Naive B cell (primary cell): ENCODE measurements at regions not wholly inside any gene's neighbourhood (a gene's known extent, or its start where the extent isn't known, plus 50 kb on each side); places are given as distances from the start of the nearest gene placed in this dataset.
A peak's percentile ranks its signal among the peaks of the same experiment; 100 is the strongest.

ENCODE experiments used
- ATAC-seq, 2 donors: fragments of 150-1000 bp; cut with Tn5 transposase; 2 replicates each; pipeline ENCODE4 v1.10.0; 2021; ENCODE audit warnings: low read depth in 2 of 2, mild to moderate bottlenecking in 2 of 2, moderate library complexity in 2 of 2
- DNase-seq: peaks from one replicate; pipeline ENCODE4 v3.0.0; 2022
- H3K27ac Mint-ChIP-seq, 6 donors: one replicate each; pipeline ENCODE4 v1.8.0; 2020 to 2022; ENCODE audit warnings: mild to moderate bottlenecking in 6 of 6, mixed read lengths in 6 of 6, moderate library complexity in 5 of 6, inconsistent platforms in 2 of 6
- H3K27me3 Mint-ChIP-seq, 3 donors: one replicate each; pipeline ENCODE4 v1.8.0; 2021 to 2022; ENCODE audit warnings: mixed read lengths in 3 of 3, mild to moderate bottlenecking in 1 of 3
- H3K36me3 Mint-ChIP-seq, 2 donors: one replicate each; pipeline ENCODE4 v1.8.0; 2020 to 2022; ENCODE audit warnings: mixed read lengths in 2 of 2, inconsistent platforms in 1 of 2, mild to moderate bottlenecking in 1 of 2
- H3K4me1 Mint-ChIP-seq, 3 donors: one replicate each; pipeline ENCODE4 v1.8.0; 2020 to 2022; ENCODE audit warnings: mixed read lengths in 3 of 3, inconsistent platforms in 1 of 3, mild to moderate bottlenecking in 1 of 3, moderate library complexity in 1 of 3
- H3K4me3 Mint-ChIP-seq, 8 donors: one replicate each; pipeline ENCODE4 v1.8.0; 2020 to 2022; ENCODE audit warnings: mild to moderate bottlenecking in 8 of 8, mixed read lengths in 8 of 8, moderate library complexity in 8 of 8, inconsistent platforms in 2 of 8
- H3K9me3 Mint-ChIP-seq, 7 donors: one replicate each; pipeline ENCODE4 v1.8.0; 2020 to 2022; ENCODE audit warnings: mixed read lengths in 7 of 7, mild to moderate bottlenecking in 5 of 7, inconsistent platforms in 2 of 7, moderate library complexity in 1 of 7

DNA sequence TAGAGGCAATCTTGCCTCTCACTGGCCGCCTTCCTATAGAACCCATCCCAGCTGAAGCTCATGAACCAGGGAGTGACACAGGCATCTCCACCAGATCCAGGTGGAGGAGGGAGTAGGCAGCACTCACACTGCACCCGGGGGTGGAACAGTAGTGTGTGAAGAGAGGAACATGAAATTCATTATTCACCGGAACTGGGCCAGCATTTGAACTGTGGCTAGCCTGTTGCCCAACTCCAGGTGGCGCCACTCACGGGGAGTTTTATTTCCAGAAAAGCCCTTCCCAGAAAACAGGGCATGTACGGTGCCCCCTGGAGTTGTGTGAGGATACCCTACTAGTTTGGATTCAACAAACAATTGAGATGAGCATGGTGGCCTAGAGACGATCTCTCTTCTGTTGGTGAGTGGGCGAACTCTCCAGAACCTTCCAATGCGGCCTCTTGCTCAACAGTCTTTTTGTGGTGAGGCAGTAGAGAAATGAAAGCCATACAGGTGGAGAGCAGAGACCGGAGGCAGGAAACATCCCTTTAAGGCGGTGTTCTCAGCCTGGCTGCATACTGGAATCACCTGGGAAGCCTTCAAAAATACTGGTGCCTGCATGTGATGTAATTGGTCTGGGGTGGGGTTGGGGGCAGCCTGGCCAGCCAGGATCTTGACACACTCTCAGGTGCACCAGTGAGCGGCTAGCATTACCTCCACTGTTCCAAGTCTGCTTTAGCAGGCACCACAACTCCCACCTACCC lies 73.5 kb upstream of the NEDD4L start:
- Mint-ChIP-seq H3K27ac (no peak overlapping the region), H3K9me3 (no peaks in the 10 kb centered on the region), H3K36me3 (no peaks in the 10 kb centered on the region), H3K27me3 (peaks cover 6 to 21% (median 7%) of the 10 kb centered on the region in 3 donors), H3K4me1 (peaks cover 1 to 6% (median 5%) of the 10 kb centered on the region in 3 donors), H3K4me3 (no peak overlapping the region)
- DNase-seq, result no peak
- ATAC-seq, result no peak

- Mint-ChIP-seq H3K36me3 (no peaks in the 10 kb centered on the region), H3K4me1 (peaks cover 0 to 6% (median 5%) of the 10 kb centered on the region in 3 donors), H3K27ac (peak overlapping the region in 1 of 6 donors; percentile 11), H3K27me3 (peaks cover 6 to 18% (median 8%) of the 10 kb centered on the region in 3 donors), H3K4me3 (no peak overlapping the region), H3K9me3 (no peaks in the 10 kb centered on the region)
- DNase-seq (no peak), ATAC-seq (no peak)
These were observed 74.2 kb upstream of the NEDD4L start for GRCh38 chr18:57969824-57970223.

- peak overlapping the region in 2 of 6 donors; percentile 27 to 58 for H3K27ac Mint-ChIP-seq
- H3K4me1 Mint-ChIP-seq, result peaks cover 0 to 6% (median 3%) of the 10 kb centered on the region in 3 donors
- H3K9me3 Mint-ChIP-seq, result no peaks in the 10 kb centered on the region
- DNase-seq (no peak), ATAC-seq (peak in 1 of 2 donors; percentile 25)
- H3K27me3 Mint-ChIP-seq, result peaks cover 4 to 14% (median 5%) of the 10 kb centered on the region in 3 donors
- peak overlapping the region in 1 of 8 donors; percentile 71 for H3K4me3 Mint-ChIP-seq
- H3K36me3 Mint-ChIP-seq, result no peaks in the 10 kb centered on the region
These were observed 78.8 kb upstream of the NEDD4L start for GRCh38 chr18:57965246-57965645.

DNA sequence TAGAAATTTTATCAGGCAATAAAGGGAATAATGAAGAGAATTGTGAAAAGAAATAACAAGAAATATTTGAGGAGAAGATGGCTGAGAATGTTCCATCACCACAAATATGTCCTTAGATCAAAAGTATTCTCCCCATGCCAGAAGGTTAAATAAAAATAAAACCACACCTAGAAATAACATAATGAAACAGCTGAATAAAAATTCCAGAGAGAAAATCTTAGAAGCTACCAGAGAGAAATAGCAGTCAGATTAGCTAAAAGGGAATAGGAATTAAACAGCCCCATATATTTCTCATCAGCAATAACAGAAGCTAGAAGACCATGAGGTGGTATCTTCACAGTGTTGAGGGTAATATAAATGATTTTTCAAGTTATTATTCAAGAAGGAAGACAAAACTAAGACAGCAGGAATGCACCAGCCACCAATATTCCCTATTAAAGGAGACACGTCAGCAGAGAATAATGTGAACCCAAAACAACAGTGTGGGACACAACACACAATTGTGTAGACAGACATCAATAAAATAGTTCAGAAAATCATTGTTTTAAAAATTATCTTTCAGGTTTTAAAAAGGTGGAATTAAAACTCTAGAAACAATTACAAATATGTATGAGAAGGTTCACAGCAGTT lies 82.0 kb upstream of the NEDD4L start:
- Mint-ChIP-seq H3K27ac (no peak overlapping the region), H3K36me3 (no peaks in the 10 kb centered on the region)

GRCh38 chr18:57961411-57961810 lies 82.6 kb upstream of the NEDD4L start:
- Mint-ChIP-seq H3K9me3 (no peaks in the 10 kb centered on the region), H3K4me3 (no peak overlapping the region), H3K27me3 (peaks cover 0 to 23% (median 21%) of the 10 kb centered on the region in 3 donors), H3K27ac (no peak overlapping the region), H3K4me1 (no peaks in the 10 kb centered on the region), H3K36me3 (no peaks in the 10 kb centered on the region)
- ATAC-seq (no peak), DNase-seq (no peak)

More for the DNA sequence above, 82.0 kb upstream of the NEDD4L start:
- Mint-ChIP-seq H3K4me3 (no peak overlapping the region), H3K9me3 (no peaks in the 10 kb centered on the region), H3K27me3 (peaks cover 0 to 22% (median 21%) of the 10 kb centered on the region in 3 donors), H3K4me1 (no peaks in the 10 kb centered on the region)
- no peak for DNase-seq
- ATAC-seq, result no peak

DNA sequence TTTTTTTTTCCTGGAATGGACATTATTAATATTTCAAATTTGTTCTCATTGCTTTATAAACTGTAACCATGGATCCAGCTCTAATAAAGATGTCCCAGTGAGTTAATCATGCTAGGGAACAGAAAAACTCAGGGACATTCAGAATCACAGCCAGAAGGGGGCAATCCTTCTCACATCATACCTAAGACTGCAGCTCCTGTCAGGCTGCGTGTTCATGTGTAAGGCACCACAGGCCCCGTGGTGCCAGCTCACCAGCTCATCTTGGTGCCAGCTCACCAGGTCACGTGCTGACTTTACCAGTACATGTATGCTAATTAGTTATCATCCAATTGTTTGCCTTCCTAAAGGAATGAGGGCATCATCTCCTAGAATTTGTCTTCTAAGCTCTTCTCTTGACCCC lies 84.7 kb upstream of the NEDD4L start:
- Mint-ChIP-seq H3K36me3 (no peaks in the 10 kb centered on the region), H3K4me1 (no peaks in the 10 kb centered on the region), H3K27ac (no peak overlapping the region), H3K27me3 (peaks cover 0 to 21% (median 19%) of the 10 kb centered on the region in 3 donors), H3K4me3 (no peak overlapping the region), H3K9me3 (no peaks in the 10 kb centered on the region)
- peak; percentile 13 for DNase-seq
- ATAC-seq, result peak; percentile 74 to 77

- Mint-ChIP-seq H3K4me3 (no peak overlapping the region), H3K27me3 (peaks cover 0 to 21% (median 19%) of the 10 kb centered on the region in 3 donors), H3K27ac (no peak overlapping the region), H3K36me3 (no peaks in the 10 kb centered on the region), H3K9me3 (no peaks in the 10 kb centered on the region), H3K4me1 (no peaks in the 10 kb centered on the region)
- DNase-seq (no peak), ATAC-seq (no peak)
These were observed 86.8 kb upstream of the NEDD4L start for GRCh38 chr18:57957210-57957609.

DNA sequence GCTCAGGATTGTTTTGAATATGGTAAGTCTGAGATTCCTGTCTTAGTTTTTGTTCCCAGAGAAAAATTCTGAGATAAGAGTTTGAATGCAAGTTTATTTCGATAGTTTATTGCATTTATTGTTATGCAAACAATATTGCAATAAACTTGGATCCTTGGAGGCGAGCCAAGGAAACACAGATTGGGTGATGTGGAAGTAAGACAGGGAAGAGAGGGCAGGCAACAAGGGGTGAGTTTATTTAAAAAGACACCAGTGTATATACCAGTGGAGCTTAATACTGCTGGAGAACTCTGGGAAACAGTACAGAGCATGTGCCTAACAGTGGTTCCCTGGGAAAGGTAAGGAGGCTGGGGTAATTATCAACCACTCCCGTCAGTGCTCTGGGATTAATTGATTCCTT lies 87.5 kb upstream of the NEDD4L start:
- H3K4me3 Mint-ChIP-seq, result no peak overlapping the region
- H3K27ac Mint-ChIP-seq, result no peak overlapping the region
- H3K9me3 Mint-ChIP-seq, result no peaks in the 10 kb centered on the region
- no peak for ATAC-seq
- no peaks in the 10 kb centered on the region for H3K36me3 Mint-ChIP-seq
- no peak for DNase-seq
- H3K27me3 Mint-ChIP-seq, result peaks cover 0 to 19% (median 18%) of the 10 kb centered on the region in 3 donors
- peaks cover 0 to 3% (median 2%) of the 10 kb centered on the region in 3 donors for H3K4me1 Mint-ChIP-seq

DNA sequence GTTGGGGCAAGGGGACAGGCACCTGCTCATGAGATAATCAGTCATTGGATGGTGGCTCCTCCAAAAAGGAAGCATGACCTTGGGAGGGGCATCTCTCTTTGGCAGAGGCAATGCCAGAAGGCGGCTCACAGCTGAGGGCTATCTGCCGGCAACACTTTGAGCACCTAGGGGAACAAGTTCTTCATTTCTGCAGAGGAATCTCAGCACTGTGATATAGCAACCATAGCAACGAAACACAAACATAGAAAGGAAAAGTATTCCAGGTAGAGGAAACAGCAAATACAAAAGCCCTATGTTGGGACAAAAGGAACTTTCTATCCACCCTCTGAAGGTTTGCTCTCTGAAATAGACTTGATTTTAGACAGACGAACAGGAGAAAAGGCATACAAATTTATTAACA lies 89.1 kb upstream of the NEDD4L start:
- Mint-ChIP-seq H3K9me3 (no peaks in the 10 kb centered on the region), H3K4me1 (peaks cover 0 to 8% (median 7%) of the 10 kb centered on the region in 3 donors), H3K27ac (no peak overlapping the region), H3K36me3 (no peaks in the 10 kb centered on the region), H3K4me3 (no peak overlapping the region), H3K27me3 (peaks cover 0 to 15% (median 5%) of the 10 kb centered on the region in 3 donors)
- DNase-seq (no peak), ATAC-seq (no peak)

DNA sequence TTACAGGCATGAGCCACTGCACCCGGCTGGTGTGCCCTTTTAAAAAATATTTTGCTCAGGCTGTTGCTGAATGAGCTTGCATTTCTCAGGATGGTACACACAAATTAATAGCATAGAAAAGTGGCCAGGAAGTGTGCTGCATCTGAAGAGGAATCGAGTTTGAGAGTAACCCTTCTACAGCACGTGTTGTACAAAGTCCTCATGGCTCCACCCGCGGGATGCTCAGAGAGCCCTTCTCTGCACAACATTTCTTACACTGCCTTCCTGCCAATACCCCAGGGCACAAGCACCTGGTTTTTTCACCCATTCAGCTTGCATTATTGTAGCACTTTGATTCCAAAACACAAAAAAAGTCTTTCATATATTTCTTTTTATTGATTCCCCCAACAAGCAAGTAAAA lies 90.1 kb upstream of the NEDD4L start:
- no peak for DNase-seq
- peaks cover 0 to 8% (median 7%) of the 10 kb centered on the region in 3 donors for H3K4me1 Mint-ChIP-seq
- ATAC-seq, result no peak
- no peaks in the 10 kb centered on the region for H3K36me3 Mint-ChIP-seq
- H3K4me3 Mint-ChIP-seq, result no peak overlapping the region
- no peaks in the 10 kb centered on the region for H3K9me3 Mint-ChIP-seq
- H3K27ac Mint-ChIP-seq, result no peak overlapping the region
- H3K27me3 Mint-ChIP-seq, result peaks cover 0 to 9% (median 0%) of the 10 kb centered on the region in 3 donors

GRCh38 chr18:57951999-57952774 lies 91.8 kb upstream of the NEDD4L start:
- Mint-ChIP-seq H3K9me3 (no peaks in the 10 kb centered on the region), H3K4me3 (no peak overlapping the region), H3K27ac (peak overlapping the region in 1 of 6 donors; percentile 63), H3K36me3 (no peaks in the 10 kb centered on the region), H3K27me3 (peaks cover 0 to 3% (median 0%) of the 10 kb centered on the region in 3 donors), H3K4me1 (peaks cover 0 to 8% (median 7%) of the 10 kb centered on the region in 3 donors)
- ATAC-seq (no peak), DNase-seq (no peak)

GRCh38 chr18:57951117-57951796 lies 92.8 kb upstream of the NEDD4L start:
- peaks cover 0 to 8% (median 7%) of the 10 kb centered on the region in 3 donors for H3K4me1 Mint-ChIP-seq
- ATAC-seq (peak; percentile 40 to 41), DNase-seq (no peak)
- no peaks in the 10 kb centered on the region for H3K9me3 Mint-ChIP-seq
- H3K4me3 Mint-ChIP-seq, result peak overlapping the region in 1 of 8 donors; percentile 12
- no peaks in the 10 kb centered on the region for H3K27me3 Mint-ChIP-seq
- no peaks in the 10 kb centered on the region for H3K36me3 Mint-ChIP-seq
- peak overlapping the region in 2 of 6 donors; percentile 20 to 40 for H3K27ac Mint-ChIP-seq

GRCh38 chr18:57950542-57950941 lies 93.5 kb upstream of the NEDD4L start:
- DNase-seq, result no peak
- ATAC-seq, result no peak
- H3K4me3 Mint-ChIP-seq, result no peak overlapping the region
- H3K27ac Mint-ChIP-seq, result no peak overlapping the region
- no peaks in the 10 kb centered on the region for H3K36me3 Mint-ChIP-seq
- H3K4me1 Mint-ChIP-seq, result peaks cover 0 to 8% (median 7%) of the 10 kb centered on the region in 3 donors
- H3K27me3 Mint-ChIP-seq, result no peaks in the 10 kb centered on the region
- no peaks in the 10 kb centered on the region for H3K9me3 Mint-ChIP-seq
